GM13976 (cell line): ENCODE measurements at regions not wholly inside any gene's neighbourhood (a gene's known extent, or its start where the extent isn't known, plus 50 kb on each side); places are given as distances from the start of the nearest gene placed in this dataset.
"Not testable (repeated sequence)": the region's sequence is repeated elsewhere in the genome, so short reads cannot be mapped to it uniquely, and the experiment has no call there.

Experiments used
- DNase-seq: peaks from one replicate; pipeline ENCODE4 v3.0.0; 2012; ENCODE audit warnings: low spot score
- CTCF ChIP-seq: IDR thresholded peaks from 2 replicates; pipeline ENCODE4 v1.5.1; 2012; ENCODE audit warnings: borderline replicate concordance, mild to moderate bottlenecking; ENCODE audit not compliant: insufficient read depth; ENCODE audit errors: extremely low read depth, missing control alignments, control extremely low read depth
- in situ Hi-C: fragments of 300-500 bp; cut with MboI; formaldehyde crosslinking; loops from one replicate; pipeline ENCODE4 v1.12.0; 2022; ENCODE audit warnings: low sequenced_read_pairs, mixed read lengths, inconsistent platforms; ENCODE audit not compliant: unreplicated experiment

GRCh38 chr7:32214913-32215312 lies 144.7 kb upstream of the PDE1C start:
- TF ChIP-seq CTCF = no peak
- DNase-seq = no peak
- in situ Hi-C loops = loop anchor here (10.0 kb wide), 1 partner anchor 130 kb away; no protein-coding TSS in a partner anchor

DNA sequence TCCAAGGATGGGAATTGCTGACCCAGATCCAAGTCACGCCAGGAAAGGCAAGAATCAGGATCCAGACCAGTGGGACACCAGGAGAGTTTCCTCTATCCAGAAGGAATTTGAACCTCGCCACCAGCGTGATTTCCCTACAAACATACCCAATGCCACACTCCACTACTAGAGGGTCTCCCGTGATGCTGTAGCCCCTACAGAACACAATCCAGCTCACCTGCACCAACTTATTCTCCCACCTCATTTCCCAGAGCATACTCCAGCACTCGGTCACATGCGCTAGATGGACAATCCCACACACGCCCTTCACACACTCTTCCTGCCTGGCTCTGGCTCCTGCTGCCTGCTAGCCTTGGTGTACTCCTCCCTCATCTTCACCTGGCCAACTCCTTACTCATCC lies 142.1 kb upstream of the PDE1C start:
- no peak for DNase-seq
- in situ Hi-C loops = loop anchor here (10.0 kb wide), 1 partner anchor 132 kb away; no protein-coding TSS in a partner anchor
- TF ChIP-seq CTCF = no peak

DNA sequence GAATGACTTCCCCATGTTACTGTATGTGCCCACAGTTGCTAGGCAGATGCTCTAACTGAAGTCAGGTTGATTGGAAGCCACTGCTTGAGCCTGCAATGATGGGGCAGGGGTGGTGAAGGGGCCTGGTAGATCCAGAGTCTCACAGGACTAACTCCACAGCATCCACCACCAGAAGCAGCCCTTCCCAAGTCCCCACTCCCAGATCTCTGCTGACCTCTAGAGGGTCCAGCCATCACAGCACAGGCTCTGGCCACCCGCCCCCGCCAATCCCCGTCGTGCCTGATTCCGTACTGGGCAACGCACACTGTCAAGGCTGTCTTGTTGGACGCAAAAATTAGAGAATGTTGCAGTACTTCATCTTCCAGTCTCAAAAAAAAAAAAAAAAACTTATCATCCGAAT lies 136.8 kb upstream of the PDE1C start:
- DNase-seq = no peak
- TF ChIP-seq CTCF = no peak
- in situ Hi-C loops = loop anchor here (10.0 kb wide), 1 partner anchor 462 kb away; no protein-coding TSS in a partner anchor

GRCh38 chr7:32206488-32206887 lies 136.3 kb upstream of the PDE1C start:
- DNase-seq = no peak
- TF ChIP-seq CTCF = no peak
- in situ Hi-C loops = loop anchor here (10.0 kb wide), 1 partner anchor 462 kb away; no protein-coding TSS in a partner anchor

GRCh38 chr7:32205298-32205824 lies 135.2 kb upstream of the PDE1C start:
- not testable (repeated sequence) for DNase-seq
- in situ Hi-C loops = loop anchor here (10.0 kb wide), 1 partner anchor 461 kb away; no protein-coding TSS in a partner anchor

GRCh38 chr7:32204361-32205018 lies 134.3 kb upstream of the PDE1C start:
- peak; percentile 31 for DNase-seq
- in situ Hi-C loops = loop anchor here (10.0 kb wide), 1 partner anchor 460 kb away; no protein-coding TSS in a partner anchor
- TF ChIP-seq CTCF = peak; percentile 44

GRCh38 chr7:32200646-32201045 lies 130.4 kb upstream of the PDE1C start:
- no peak for DNase-seq
- TF ChIP-seq CTCF = no peak
- in situ Hi-C loops = loop anchor here (10.0 kb wide), 1 partner anchor 456 kb away; no protein-coding TSS in a partner anchor
